Epithelial cell of esophagus (primary cell): ENCODE measurements at regions not wholly inside any gene's neighbourhood (a gene's known extent, or its start where the extent isn't known, plus 50 kb on each side); places are given as distances from the start of the nearest gene placed in this dataset.

Source experiments
- DNase-seq: peaks from one replicate; pipeline ENCODE4 v3.0.0; 2010; ENCODE audit warnings: low read depth
- H3K4me3 ChIP-seq: 2 replicates; pipeline ENCODE4 v1.5.1; 2011; ENCODE audit warnings: mild to moderate bottlenecking, low read length, control low read depth
- TF ChIP-seq, protein P1 (sequence below): IDR thresholded peaks from 2 replicates; pipeline ENCODE4 v1.5.1; 2011; ENCODE audit warnings: low read depth, mild to moderate bottlenecking, low read length, control low read depth, inconsistent platforms; ENCODE audit not compliant: insufficient read depth; ENCODE audit errors: missing control alignments

DNA sequence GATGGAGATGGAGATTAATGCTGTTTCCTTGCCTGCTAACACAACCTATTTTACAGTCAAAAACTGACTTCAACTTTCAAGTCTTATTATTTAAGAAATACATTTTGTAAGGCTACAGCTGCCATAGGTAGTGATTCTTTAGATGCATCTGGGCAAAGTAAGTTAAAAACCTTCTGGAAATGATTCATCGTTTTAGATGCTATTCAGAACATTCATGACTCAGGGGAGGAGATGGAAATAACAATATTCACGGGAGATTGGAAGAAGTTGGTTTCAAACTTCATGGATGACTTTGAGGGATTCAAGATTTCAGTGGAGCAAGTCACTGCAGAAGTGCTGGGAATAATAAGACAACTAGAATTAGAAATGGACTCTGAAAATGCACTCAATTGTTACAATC, 174.9 kb upstream of the GGTLC1 start:
- no peak overlapping the region for H3K4me3 ChIP-seq
- TF ChIP-seq, protein P1, sequence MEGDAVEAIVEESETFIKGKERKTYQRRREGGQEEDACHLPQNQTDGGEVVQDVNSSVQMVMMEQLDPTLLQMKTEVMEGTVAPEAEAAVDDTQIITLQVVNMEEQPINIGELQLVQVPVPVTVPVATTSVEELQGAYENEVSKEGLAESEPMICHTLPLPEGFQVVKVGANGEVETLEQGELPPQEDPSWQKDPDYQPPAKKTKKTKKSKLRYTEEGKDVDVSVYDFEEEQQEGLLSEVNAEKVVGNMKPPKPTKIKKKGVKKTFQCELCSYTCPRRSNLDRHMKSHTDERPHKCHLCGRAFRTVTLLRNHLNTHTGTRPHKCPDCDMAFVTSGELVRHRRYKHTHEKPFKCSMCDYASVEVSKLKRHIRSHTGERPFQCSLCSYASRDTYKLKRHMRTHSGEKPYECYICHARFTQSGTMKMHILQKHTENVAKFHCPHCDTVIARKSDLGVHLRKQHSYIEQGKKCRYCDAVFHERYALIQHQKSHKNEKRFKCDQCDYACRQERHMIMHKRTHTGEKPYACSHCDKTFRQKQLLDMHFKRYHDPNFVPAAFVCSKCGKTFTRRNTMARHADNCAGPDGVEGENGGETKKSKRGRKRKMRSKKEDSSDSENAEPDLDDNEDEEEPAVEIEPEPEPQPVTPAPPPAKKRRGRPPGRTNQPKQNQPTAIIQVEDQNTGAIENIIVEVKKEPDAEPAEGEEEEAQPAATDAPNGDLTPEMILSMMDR = no peak
- DNase-seq = peak; percentile 35

DNA sequence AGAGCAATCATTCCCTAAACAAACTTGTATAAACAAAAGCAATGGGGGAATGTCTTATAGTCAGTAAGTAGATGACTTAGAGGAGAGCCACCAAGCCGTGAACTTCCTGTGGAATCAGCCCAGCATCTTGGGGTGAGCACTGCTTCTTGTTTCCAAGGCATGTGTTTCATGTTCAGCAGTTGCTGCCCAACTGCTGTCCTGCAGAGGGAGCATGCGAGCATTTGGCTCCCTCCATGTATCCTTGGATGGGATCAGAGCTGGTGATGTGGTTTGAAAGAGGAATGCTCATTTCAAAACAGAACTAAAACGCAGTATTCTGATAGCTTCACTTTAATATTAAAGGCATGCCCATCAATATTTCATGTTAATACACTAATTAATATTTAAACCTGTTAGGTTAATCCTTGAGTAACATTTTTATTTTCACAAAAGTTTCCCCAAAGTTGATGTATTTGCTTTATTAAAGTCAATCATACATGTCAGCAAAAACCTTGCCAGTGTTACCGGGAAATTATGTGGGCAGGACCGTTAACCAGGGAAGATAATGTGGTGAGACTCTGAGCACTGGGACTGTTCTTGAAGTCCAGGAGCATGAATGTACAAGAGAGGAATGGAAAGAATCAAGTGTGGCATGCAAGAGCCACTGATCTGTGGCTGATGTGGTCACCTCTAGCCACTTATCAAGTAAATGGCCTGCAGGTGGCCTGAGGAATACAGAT, 172.1 kb upstream of the GGTLC1 start:
- H3K4me3 ChIP-seq = no peak overlapping the region
- TF ChIP-seq, protein P1 = peak; percentile 93
- DNase-seq = peak; percentile 64

DNA sequence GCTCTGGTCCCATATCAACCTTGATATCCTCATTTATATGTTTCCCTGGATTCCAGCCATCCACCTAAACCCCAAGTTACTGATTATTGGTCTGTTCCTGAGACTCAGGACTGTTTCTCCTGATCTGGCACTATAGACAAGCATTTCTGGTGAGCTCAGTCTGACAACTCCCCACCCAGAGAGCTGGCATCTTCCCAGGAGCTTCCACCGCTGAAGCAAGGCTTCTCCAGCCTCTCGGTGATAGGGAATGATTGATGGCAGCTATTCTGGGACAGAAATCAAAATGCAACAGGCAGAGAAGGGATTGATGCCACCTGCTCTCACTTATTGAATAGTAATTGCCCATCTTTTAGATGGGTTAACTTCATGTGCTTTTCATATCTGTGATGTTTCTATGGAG, 169.7 kb upstream of the GGTLC1 start:
- no peak for DNase-seq

DNA sequence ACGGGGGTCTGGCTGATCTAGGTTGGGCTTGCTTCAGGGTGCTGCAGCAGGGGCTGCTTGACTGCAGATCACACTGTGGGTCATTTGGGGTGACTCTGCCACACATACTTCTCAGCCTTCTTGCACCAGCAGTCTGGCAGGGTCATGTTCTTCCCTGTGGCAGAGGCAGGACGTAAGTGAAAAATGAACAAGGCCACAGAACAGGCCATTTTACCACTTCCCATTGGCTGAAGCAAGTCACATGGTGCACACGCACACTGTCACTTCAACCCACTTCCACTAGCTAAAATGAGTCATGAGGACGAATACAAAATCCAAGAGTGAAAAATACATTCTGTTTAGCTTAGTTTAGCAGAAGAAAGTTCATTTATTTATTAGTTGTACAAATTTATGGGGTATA, 168.6 kb upstream of the GGTLC1 start:
- no peak for DNase-seq
- TF ChIP-seq, protein P1 = no peak
- no peak overlapping the region for H3K4me3 ChIP-seq

More for the DNA sequence above, 169.7 kb upstream of the GGTLC1 start:
- H3K4me3 ChIP-seq = no peak overlapping the region
- TF ChIP-seq, protein P1 = no peak

DNA sequence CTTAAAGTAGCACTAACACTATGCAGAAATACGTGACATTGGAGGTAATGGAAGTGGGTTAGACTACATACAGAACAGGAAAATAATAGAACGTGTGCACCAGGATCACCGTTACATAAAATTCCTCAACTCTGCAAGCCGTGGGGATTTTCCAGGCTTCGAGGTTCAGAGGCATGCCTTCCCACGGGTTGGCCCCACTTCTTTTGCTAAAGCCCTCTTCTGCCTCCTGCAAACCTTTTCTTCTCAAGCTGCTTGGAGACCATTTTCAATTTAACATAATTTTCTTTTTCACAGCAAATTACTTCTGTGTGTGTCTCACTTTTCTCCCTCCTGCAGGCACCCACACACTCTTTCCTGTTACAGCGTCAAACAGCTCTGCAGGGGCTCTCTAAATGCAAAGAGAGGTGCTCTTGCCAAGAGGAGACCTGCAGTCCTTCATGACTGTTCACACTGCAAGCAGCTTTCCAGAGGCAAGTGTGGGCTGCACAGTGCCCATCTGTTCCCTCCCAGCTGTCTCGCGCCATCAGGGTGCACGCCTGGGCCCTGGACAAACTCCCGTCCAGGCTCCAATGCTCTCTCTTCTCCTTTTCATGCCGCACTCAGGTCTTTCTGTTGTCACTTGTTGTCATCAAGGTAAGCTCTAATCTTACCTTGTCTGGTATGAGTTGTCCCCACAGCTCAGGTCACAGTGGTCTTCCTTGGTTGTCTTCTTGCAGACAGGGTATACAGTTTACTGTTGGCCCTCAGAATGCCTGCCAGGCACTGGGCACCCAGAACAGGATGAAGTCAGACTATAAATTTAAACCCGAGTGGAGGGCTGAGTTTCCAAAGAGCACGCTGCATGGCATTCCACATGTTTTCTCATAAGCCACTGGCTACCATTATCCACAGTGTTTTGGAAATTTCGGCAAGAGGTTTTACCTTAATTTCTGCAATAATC, 164.8 kb upstream of the GGTLC1 start:
- no peak overlapping the region for H3K4me3 ChIP-seq
- TF ChIP-seq, protein P1 = no peak

DNA sequence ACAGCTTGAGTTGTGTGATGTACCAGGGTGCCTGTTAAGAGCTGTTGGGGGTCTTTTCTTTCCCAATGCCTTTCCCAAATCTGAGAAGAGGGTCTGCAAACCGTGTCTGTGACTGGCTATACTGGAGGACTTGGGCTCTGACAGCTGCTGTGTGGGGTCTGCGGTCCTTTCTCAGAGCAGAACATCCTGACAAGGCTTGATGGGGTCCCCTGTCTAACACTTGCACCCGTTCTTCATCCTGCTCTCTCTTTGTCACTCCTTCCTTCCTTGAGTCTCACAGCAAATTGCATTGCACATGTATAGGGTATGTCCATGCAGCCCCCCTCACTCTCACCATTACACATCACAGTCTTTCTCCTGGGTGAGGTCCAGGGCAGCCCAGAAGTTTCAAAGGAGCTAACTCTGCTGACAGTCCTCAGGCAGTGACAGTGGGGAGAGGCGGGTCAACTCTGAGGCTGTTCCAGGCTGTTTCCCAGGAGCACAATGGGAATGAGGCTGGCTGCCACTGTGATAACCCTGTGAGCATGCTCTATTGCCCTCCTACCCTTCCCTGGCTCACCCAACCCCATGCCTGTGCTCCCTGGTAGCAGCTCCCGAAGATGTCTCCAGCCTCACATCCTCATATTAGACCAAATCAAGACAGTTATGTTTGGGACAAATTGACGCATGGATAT, 163.2 kb upstream of the GGTLC1 start:
- DNase-seq = no peak
- H3K4me3 ChIP-seq = no peak overlapping the region
- TF ChIP-seq, protein P1 = no peak

More for the DNA sequence above, 164.8 kb upstream of the GGTLC1 start:
- DNase-seq = no peak
